ENCODE measurements at regions not wholly inside any gene's neighbourhood (a gene's known extent, or its start where the extent isn't known, plus 50 kb on each side); places are given as distances from the start of the nearest gene placed in this dataset.

DNA sequence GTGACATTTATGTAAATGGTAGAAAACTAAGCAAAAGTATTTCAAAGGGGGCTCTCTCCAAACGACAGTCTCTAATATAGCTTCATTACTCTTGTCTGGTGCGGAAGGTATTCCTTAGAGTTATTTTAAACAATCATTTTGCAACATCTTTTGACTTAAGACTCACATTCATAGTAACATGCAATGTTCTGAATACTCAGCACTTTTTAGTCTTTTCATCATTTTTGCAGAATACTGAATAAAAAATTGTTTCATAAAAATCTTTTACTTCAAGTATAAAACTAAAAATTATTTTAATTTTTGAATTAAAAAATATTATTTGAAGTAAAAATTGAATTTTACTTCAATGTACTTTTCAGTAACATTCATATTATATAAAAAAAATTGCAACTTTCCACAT is 321.1 kb downstream of the PLK2 start:
- TF ChIP-seq, protein P1, sequence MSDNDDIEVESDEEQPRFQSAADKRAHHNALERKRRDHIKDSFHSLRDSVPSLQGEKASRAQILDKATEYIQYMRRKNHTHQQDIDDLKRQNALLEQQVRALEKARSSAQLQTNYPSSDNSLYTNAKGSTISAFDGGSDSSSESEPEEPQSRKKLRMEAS (IDR thresholded peaks at IDR 0.05; ENCODE audit: low read depth): no peak
- TF ChIP-seq JUND (IDR thresholded peaks at IDR 0.05) (no peak), MXI1 (IDR thresholded peaks at IDR 0.05; ENCODE audit: low read depth, low read length) (no peak), EZH2phosphoT487 (IDR thresholded peaks at IDR 0.05; ENCODE audit: borderline replicate concordance, low read depth) (no peak)
- TF ChIP-seq, protein P2, sequence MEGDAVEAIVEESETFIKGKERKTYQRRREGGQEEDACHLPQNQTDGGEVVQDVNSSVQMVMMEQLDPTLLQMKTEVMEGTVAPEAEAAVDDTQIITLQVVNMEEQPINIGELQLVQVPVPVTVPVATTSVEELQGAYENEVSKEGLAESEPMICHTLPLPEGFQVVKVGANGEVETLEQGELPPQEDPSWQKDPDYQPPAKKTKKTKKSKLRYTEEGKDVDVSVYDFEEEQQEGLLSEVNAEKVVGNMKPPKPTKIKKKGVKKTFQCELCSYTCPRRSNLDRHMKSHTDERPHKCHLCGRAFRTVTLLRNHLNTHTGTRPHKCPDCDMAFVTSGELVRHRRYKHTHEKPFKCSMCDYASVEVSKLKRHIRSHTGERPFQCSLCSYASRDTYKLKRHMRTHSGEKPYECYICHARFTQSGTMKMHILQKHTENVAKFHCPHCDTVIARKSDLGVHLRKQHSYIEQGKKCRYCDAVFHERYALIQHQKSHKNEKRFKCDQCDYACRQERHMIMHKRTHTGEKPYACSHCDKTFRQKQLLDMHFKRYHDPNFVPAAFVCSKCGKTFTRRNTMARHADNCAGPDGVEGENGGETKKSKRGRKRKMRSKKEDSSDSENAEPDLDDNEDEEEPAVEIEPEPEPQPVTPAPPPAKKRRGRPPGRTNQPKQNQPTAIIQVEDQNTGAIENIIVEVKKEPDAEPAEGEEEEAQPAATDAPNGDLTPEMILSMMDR (IDR thresholded peaks at IDR 0.05): no peak
